ENCODE measurements at regions not wholly inside any gene's neighbourhood (a gene's known extent, or its start where the extent isn't known, plus 50 kb on each side); places are given as distances from the start of the nearest gene placed in this dataset.

DNA sequence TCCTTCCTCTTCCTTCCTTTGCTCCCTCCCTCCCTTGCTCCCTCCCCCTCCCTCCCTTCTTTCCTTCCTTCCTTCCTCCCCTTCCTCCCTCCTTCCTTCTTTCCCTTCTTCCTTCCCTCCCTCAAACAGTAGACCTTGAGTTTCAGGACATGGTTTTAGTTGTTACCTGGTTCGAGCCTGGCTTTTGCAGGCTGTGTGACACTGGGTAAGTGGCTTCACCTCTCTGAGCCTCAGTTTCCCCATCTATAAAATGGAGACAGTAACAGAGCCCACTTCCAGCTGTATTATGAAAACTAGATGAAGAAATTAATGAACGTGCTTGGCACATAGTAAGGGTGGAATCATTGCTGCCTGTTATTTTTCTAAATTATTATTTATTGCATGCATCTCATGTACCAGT, 171.0 kb upstream of the LHX5 start:
- TF ChIP-seq, protein P1, sequence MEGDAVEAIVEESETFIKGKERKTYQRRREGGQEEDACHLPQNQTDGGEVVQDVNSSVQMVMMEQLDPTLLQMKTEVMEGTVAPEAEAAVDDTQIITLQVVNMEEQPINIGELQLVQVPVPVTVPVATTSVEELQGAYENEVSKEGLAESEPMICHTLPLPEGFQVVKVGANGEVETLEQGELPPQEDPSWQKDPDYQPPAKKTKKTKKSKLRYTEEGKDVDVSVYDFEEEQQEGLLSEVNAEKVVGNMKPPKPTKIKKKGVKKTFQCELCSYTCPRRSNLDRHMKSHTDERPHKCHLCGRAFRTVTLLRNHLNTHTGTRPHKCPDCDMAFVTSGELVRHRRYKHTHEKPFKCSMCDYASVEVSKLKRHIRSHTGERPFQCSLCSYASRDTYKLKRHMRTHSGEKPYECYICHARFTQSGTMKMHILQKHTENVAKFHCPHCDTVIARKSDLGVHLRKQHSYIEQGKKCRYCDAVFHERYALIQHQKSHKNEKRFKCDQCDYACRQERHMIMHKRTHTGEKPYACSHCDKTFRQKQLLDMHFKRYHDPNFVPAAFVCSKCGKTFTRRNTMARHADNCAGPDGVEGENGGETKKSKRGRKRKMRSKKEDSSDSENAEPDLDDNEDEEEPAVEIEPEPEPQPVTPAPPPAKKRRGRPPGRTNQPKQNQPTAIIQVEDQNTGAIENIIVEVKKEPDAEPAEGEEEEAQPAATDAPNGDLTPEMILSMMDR (IDR thresholded peaks at IDR 0.05) = no peak
- TF ChIP-seq POLR2A (IDR thresholded peaks at IDR 0.05; ENCODE audit: low read depth) (no peak), POLR2AphosphoS5 (IDR thresholded peaks at IDR 0.05) (no peak), EP300 (IDR thresholded peaks at IDR 0.05) (no peak)

Measured in esophagus muscularis mucosa (tissue), 4 donors.